GM18951 (cell line): ENCODE measurements at regions not wholly inside any gene's neighbourhood (a gene's known extent, or its start where the extent isn't known, plus 50 kb on each side); places are given as distances from the start of the nearest gene placed in this dataset.
"Not testable (repeated sequence)": the region's sequence is repeated elsewhere in the genome, so short reads cannot be mapped to it uniquely, and the experiment has no call there.

Experiments used
- POLR2A ChIP-seq: IDR thresholded peaks from 4 replicates; pipeline ENCODE4 v1.6.1; 2011; ENCODE audit warnings: mild to moderate bottlenecking; ENCODE audit not compliant: insufficient read length, insufficient read depth; ENCODE audit errors: extremely low read depth
- in situ Hi-C: fragments of 300-500 bp; cut with MboI; formaldehyde crosslinking; loops from one replicate; pipeline ENCODE4 v1.12.0; 2022; ENCODE audit warnings: low sequenced_read_pairs, mixed read lengths, inconsistent platforms; ENCODE audit not compliant: unreplicated experiment

- TF ChIP-seq POLR2A, result no peak
- in situ Hi-C loops, result no loop called here
Observed at GRCh38 chr2:226475650-226476049, 324.0 kb downstream of the IRS1 start.

GRCh38 chr2:226474131-226474530 is 325.5 kb downstream of the IRS1 start:
- TF ChIP-seq POLR2A, result no peak
- in situ Hi-C loops, result no loop called here

GRCh38 chr2:226471987-226472470 is 327.6 kb downstream of the IRS1 start:
- TF ChIP-seq POLR2A, result no peak
- in situ Hi-C loops, result no loop called here

- in situ Hi-C loops, result no loop called here
- no peak for TF ChIP-seq POLR2A
Observed at GRCh38 chr2:226467633-226468032, 332.0 kb downstream of the IRS1 start.

GRCh38 chr2:226467221-226467620 is 332.4 kb downstream of the IRS1 start:
- no peak for TF ChIP-seq POLR2A
- in situ Hi-C loops, result no loop called here

- no peak for TF ChIP-seq POLR2A
- in situ Hi-C loops, result no loop called here
Observed at GRCh38 chr2:226466589-226466988, 333.0 kb downstream of the IRS1 start.

GRCh38 chr2:226466124-226466523 is 333.5 kb downstream of the IRS1 start:
- TF ChIP-seq POLR2A, result no peak
- in situ Hi-C loops, result no loop called here

- no peak for TF ChIP-seq POLR2A
- in situ Hi-C loops, result no loop called here
Observed at GRCh38 chr2:226464380-226464779, 335.2 kb downstream of the IRS1 start.

- TF ChIP-seq POLR2A, result no peak
- in situ Hi-C loops, result no loop called here
Observed at GRCh38 chr2:226463154-226463553, 336.5 kb downstream of the IRS1 start.

- TF ChIP-seq POLR2A, result no peak
- in situ Hi-C loops, result no loop called here
Observed at GRCh38 chr2:226461981-226462380, 337.6 kb downstream of the IRS1 start.

GRCh38 chr2:226456144-226456543 is 343.5 kb downstream of the IRS1 start:
- in situ Hi-C loops, result not testable (repeated sequence)

- TF ChIP-seq POLR2A, result no peak
- in situ Hi-C loops, result no loop called here
Observed at GRCh38 chr2:226452768-226453167, 346.9 kb downstream of the IRS1 start.

GRCh38 chr2:226451486-226451885 is 348.1 kb downstream of the IRS1 start:
- in situ Hi-C loops, result no loop called here
- no peak for TF ChIP-seq POLR2A

- TF ChIP-seq POLR2A, result no peak
- in situ Hi-C loops, result no loop called here
Observed at GRCh38 chr2:226450141-226450540, 349.5 kb downstream of the IRS1 start.

GRCh38 chr2:226447338-226448300 is 352.0 kb downstream of the IRS1 start:
- in situ Hi-C loops, result no loop called here
- TF ChIP-seq POLR2A, result no peak
